Mesendoderm (in vitro differentiated cells): ENCODE measurements at regions not wholly inside any gene's neighbourhood (a gene's known extent, or its start where the extent isn't known, plus 50 kb on each side); places are given as distances from the start of the nearest gene placed in this dataset.

Experiments used
- DNase-seq: peaks from one replicate; pipeline ENCODE4 v3.0.0; 2013
- H2AK5ac ChIP-seq: 2 replicates; pipeline ENCODE4 v1.6.1; 2013; ENCODE audit warnings: low read length, inconsistent platforms
- H2BK120ac ChIP-seq: 2 replicates; pipeline ENCODE4 v1.6.1; 2013; ENCODE audit warnings: low read depth, mild to moderate bottlenecking, low read length, moderate library complexity, mixed read lengths
- H2BK15ac ChIP-seq: replicated peaks from 2 replicates; pipeline ENCODE4 v1.6.1; 2013; ENCODE audit warnings: low read depth, mild to moderate bottlenecking, moderate library complexity
- H2BK5ac ChIP-seq: 2 replicates; pipeline ENCODE4 v1.6.1; 2013; ENCODE audit warnings: low read length, inconsistent platforms
- H3K18ac ChIP-seq: 2 replicates; pipeline ENCODE4 v1.6.1; 2013; ENCODE audit warnings: mild to moderate bottlenecking, low read length, mixed read lengths
- H3K23ac ChIP-seq: one replicate; pipeline ENCODE4 v1.6.1; 2013; ENCODE audit warnings: low read length
- H3K27ac ChIP-seq: 2 replicates; pipeline ENCODE4 v1.5.1; 2013; ENCODE audit warnings: low read depth, mild to moderate bottlenecking, inconsistent platforms, low read length, moderate library complexity
- H3K27me3 ChIP-seq: 2 replicates; pipeline ENCODE4 v1.6.1; 2013; ENCODE audit warnings: low read length, control low read depth, mild to moderate bottlenecking, inconsistent platforms; ENCODE audit not compliant: insufficient read depth, poor library complexity
- H3K36me3 ChIP-seq: 2 replicates; pipeline ENCODE4 v1.6.1; 2013; ENCODE audit warnings: low read length, inconsistent platforms; ENCODE audit not compliant: control insufficient read depth, insufficient read depth
- H3K4ac ChIP-seq: one replicate; pipeline ENCODE4 v1.6.1; 2013; ENCODE audit warnings: low read depth, mild to moderate bottlenecking, low read length, moderate library complexity
- H3K4me1 ChIP-seq: 2 replicates; pipeline ENCODE4 v1.6.1; 2013; ENCODE audit warnings: low read depth, low read length, inconsistent platforms; ENCODE audit not compliant: control insufficient read depth
- H3K4me2 ChIP-seq: 2 replicates; pipeline ENCODE4 v1.6.1; 2013; ENCODE audit warnings: low read length
- H3K4me3 ChIP-seq: 2 replicates; pipeline ENCODE4 v1.5.1; 2013; ENCODE audit warnings: mild to moderate bottlenecking, low read length
- H3K56ac ChIP-seq: one replicate; pipeline ENCODE4 v1.6.1; 2013; ENCODE audit warnings: low read length
- H3K79me1 ChIP-seq: 2 replicates; pipeline ENCODE4 v1.6.1; 2013; ENCODE audit warnings: low read length, inconsistent platforms
- H3K79me2 ChIP-seq: 2 replicates; pipeline ENCODE4 v1.6.1; 2013; ENCODE audit warnings: mild to moderate bottlenecking, low read length; ENCODE audit not compliant: control insufficient read depth, insufficient read depth
- H3K9ac ChIP-seq: 2 replicates; pipeline ENCODE4 v1.6.1; 2013; ENCODE audit warnings: low read length, inconsistent platforms
- H4K5ac ChIP-seq: one replicate; pipeline ENCODE4 v1.6.1; 2013; ENCODE audit warnings: low read length
- H4K8ac ChIP-seq: one replicate; pipeline ENCODE4 v1.6.1; 2013; ENCODE audit warnings: low read depth, mild to moderate bottlenecking, control low read depth, low read length, moderate library complexity
- WGBS: extraction: QIAGEN DNeasy Blood & Tissue Kit; methylation state at CpG from one replicate; pipeline ENCODE4 v1.1.7; 2013; ENCODE audit warnings: low lambda C conversion rate, missing lambda C conversion rate; ENCODE audit not compliant: insufficient coverage; ENCODE audit errors: extremely low coverage; 5-methylcytosine and 5-hydroxymethylcytosine counted together

DNA sequence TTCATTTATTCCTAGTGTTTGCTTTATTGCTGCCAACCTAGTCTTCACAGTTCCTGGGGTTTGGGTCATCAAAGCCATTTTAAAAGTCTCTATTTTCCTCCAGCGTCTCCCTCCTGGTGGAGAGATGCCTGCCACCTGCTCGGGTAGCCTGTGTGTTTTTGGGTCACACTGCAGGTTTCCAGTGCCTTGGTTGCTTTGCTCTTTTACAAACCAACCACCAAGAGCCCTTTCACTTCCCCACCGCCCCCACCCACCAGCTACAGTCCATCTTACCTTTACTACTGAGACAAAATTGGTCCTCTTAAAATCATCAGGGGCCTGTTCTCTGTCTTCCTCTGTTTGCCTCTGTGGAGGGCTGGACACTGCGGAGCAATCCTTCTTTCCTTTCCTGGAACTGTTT lies 280.5 kb upstream of the GATB start:
- Histone ChIP-seq H3K9ac (no peak overlapping the region), H4K8ac (no peak overlapping the region), H3K18ac (no peak overlapping the region), H3K36me3 (no peaks in the 10 kb centered on the region), H3K4me1 (no peaks in the 10 kb centered on the region), H3K4me2 (no peak overlapping the region), H3K79me2 (no peaks in the 10 kb centered on the region), H3K27ac (no peak overlapping the region), H3K56ac (no peak overlapping the region), H3K27me3 (no peaks in the 10 kb centered on the region), H3K4me3 (no peak overlapping the region), H4K5ac (no peak overlapping the region), H2BK5ac (no peak overlapping the region), H3K79me1 (no peaks in the 10 kb centered on the region), H3K23ac (no peak overlapping the region), H3K4ac (no peak overlapping the region), H2BK120ac (no peak overlapping the region), H2BK15ac (no peak overlapping the region), H2AK5ac (no peak overlapping the region)
- WGBS: no CpG with 5 or more reads among the region's 4 CpGs
- no peak for DNase-seq

DNA sequence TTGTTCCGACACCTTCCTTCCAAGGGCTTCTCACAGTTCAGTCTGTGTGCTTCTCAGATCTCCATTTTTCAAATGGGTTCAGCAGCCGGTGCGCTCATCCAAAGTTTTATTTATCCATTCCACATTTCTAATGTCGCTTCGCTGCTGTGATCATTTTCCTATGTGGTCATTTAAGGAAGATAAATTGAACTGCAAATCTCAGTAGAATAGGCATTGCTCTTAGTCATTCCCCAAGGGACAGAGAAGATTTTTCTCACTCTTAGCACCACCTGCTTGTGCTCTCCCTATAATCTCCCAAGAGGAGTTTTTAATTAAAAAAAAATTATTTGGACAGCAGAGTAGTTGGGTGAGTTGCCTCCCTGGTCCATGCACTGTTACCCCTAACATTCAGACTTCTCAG lies 278.9 kb upstream of the GATB start:
- no peak overlapping the region for H4K8ac ChIP-seq
- no peak overlapping the region for H2BK15ac ChIP-seq
- no peak overlapping the region for H3K4me3 ChIP-seq
- H2BK5ac ChIP-seq: no peak overlapping the region
- no peak overlapping the region for H3K4me2 ChIP-seq
- no peak overlapping the region for H3K4ac ChIP-seq
- no peak overlapping the region for H3K23ac ChIP-seq
- H3K9ac ChIP-seq: no peak overlapping the region
- no peaks in the 10 kb centered on the region for H3K36me3 ChIP-seq
- no peaks in the 10 kb centered on the region for H3K27me3 ChIP-seq
- no peaks in the 10 kb centered on the region for H3K79me2 ChIP-seq
- no peaks in the 10 kb centered on the region for H3K79me1 ChIP-seq
- no peak for DNase-seq
- no peaks in the 10 kb centered on the region for H3K4me1 ChIP-seq
- no peak overlapping the region for H3K18ac ChIP-seq
- H2AK5ac ChIP-seq: no peak overlapping the region
- no CpG with 5 or more reads among the region's 5 CpGs for WGBS
- no peak overlapping the region for H3K56ac ChIP-seq
- H3K27ac ChIP-seq: no peak overlapping the region
- no peak overlapping the region for H2BK120ac ChIP-seq
- no peak overlapping the region for H4K5ac ChIP-seq

GRCh38 chr4:152039023-152039481 lies 278.2 kb upstream of the GATB start:
- no peaks in the 10 kb centered on the region for H3K4me1 ChIP-seq
- H3K4ac ChIP-seq: no peak overlapping the region
- no peak overlapping the region for H2BK15ac ChIP-seq
- H4K5ac ChIP-seq: no peak overlapping the region
- no peaks in the 10 kb centered on the region for H3K79me2 ChIP-seq
- no peak overlapping the region for H2BK5ac ChIP-seq
- H3K36me3 ChIP-seq: no peaks in the 10 kb centered on the region
- no peak overlapping the region for H3K18ac ChIP-seq
- H3K79me1 ChIP-seq: no peaks in the 10 kb centered on the region
- H4K8ac ChIP-seq: no peak overlapping the region
- H3K27ac ChIP-seq: no peak overlapping the region
- peak; percentile 43 for DNase-seq
- no peak overlapping the region for H2AK5ac ChIP-seq
- no CpG with 5 or more reads among the region's 11 CpGs for WGBS
- no peak overlapping the region for H3K4me3 ChIP-seq
- H3K23ac ChIP-seq: no peak overlapping the region
- H2BK120ac ChIP-seq: no peak overlapping the region
- no peak overlapping the region for H3K4me2 ChIP-seq
- H3K9ac ChIP-seq: no peak overlapping the region
- H3K56ac ChIP-seq: no peak overlapping the region
- H3K27me3 ChIP-seq: no peaks in the 10 kb centered on the region

GRCh38 chr4:152038238-152038637 lies 277.4 kb upstream of the GATB start:
- Histone ChIP-seq H2BK15ac (no peak overlapping the region), H3K18ac (no peak overlapping the region), H3K56ac (no peak overlapping the region), H3K9ac (no peak overlapping the region), H3K4me1 (no peaks in the 10 kb centered on the region), H4K8ac (no peak overlapping the region), H3K4ac (no peak overlapping the region), H3K4me3 (no peak overlapping the region), H4K5ac (no peak overlapping the region), H2BK120ac (no peak overlapping the region), H3K79me2 (no peaks in the 10 kb centered on the region), H3K79me1 (no peaks in the 10 kb centered on the region), H3K36me3 (no peaks in the 10 kb centered on the region), H3K4me2 (no peak overlapping the region), H3K27ac (no peak overlapping the region), H2AK5ac (no peak overlapping the region), H3K23ac (no peak overlapping the region), H2BK5ac (no peak overlapping the region), H3K27me3 (no peaks in the 10 kb centered on the region)
- no CpG with 5 or more reads among the region's 3 CpGs for WGBS
- DNase-seq: no peak

DNA sequence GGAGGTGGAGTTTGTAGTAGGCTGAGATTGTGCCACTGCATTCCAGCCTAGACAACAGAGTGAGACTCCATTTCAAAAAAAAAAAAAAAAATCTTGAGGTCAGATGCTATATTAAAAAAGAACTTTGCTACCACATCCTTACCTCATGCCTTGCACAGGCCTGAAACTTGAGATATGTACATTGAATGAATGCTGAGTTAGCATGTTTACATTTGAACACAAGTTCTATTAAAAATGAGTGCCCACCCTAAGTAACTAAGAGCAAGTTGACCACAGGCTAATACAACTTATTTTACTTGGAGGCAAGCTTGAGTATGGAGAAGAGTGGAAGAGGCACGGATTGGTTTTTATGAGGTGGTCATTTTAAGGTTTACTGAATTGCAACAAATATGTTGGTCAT lies 276.6 kb upstream of the GATB start:
- DNase-seq: no peak
- Histone ChIP-seq H3K79me1 (no peaks in the 10 kb centered on the region), H3K4me3 (no peak overlapping the region), H2BK120ac (no peak overlapping the region), H3K4me1 (no peaks in the 10 kb centered on the region), H3K36me3 (no peaks in the 10 kb centered on the region), H2BK15ac (no peak overlapping the region), H4K5ac (no peak overlapping the region), H3K23ac (no peak overlapping the region), H3K4ac (no peak overlapping the region), H2AK5ac (no peak overlapping the region), H4K8ac (no peak overlapping the region), H3K4me2 (no peak overlapping the region), H3K9ac (no peak overlapping the region), H3K18ac (no peak overlapping the region), H3K79me2 (no peaks in the 10 kb centered on the region), H3K27me3 (no peaks in the 10 kb centered on the region), H2BK5ac (no peak overlapping the region), H3K27ac (no peak overlapping the region), H3K56ac (no peak overlapping the region)
- no CpG with 5 or more reads among the region's 1 CpG for WGBS

DNA sequence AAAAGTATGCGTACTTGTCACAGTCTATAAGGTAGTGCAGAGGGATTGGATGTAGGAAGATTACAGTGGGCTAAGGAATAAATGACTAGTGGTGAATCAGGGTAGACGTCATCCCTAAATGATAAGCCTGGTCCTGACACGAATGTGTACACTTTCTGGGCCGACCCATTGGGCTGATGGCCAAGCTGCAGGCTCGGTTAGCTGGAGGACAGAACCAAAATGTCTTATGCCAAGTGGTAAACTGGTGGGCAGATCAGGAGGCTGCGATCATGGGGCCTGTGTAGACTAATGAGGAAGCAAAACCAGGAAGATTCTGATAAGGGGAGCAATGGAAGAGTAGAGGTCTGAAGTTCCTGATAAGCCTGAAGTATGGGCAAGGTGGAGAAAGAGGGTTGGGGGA lies 272.8 kb upstream of the GATB start:
- Histone ChIP-seq H3K79me2 (no peaks in the 10 kb centered on the region), H3K27ac (no peak overlapping the region), H2AK5ac (no peak overlapping the region), H3K18ac (no peak overlapping the region), H3K23ac (no peak overlapping the region), H4K5ac (no peak overlapping the region), H3K56ac (no peak overlapping the region), H2BK120ac (no peak overlapping the region), H3K27me3 (no peaks in the 10 kb centered on the region), H4K8ac (no peak overlapping the region), H3K4me1 (no peaks in the 10 kb centered on the region), H3K79me1 (no peaks in the 10 kb centered on the region), H3K4ac (no peak overlapping the region), H3K9ac (no peak overlapping the region), H3K4me2 (no peak overlapping the region), H3K36me3 (no peaks in the 10 kb centered on the region), H3K4me3 (no peak overlapping the region), H2BK15ac (no peak overlapping the region), H2BK5ac (no peak overlapping the region)
- DNase-seq: no peak
- no CpG with 5 or more reads among the region's 6 CpGs for WGBS
